H9 (cell line): ENCODE measurements at regions not wholly inside any gene's neighbourhood (a gene's known extent, or its start where the extent isn't known, plus 50 kb on each side); places are given as distances from the start of the nearest gene placed in this dataset.

Experiments used
- DNase-seq: peaks from one replicate; pipeline ENCODE4 v3.0.0-alpha.2; 2017
- H2AFZ ChIP-seq: one replicate; pipeline ENCODE4 v1.6.1; 2013; ENCODE audit warnings: mild to moderate bottlenecking, low read length, control low read depth, moderate library complexity
- H2AK5ac ChIP-seq: 2 replicates; pipeline ENCODE4 v1.6.1; 2013; ENCODE audit warnings: low read length, control low read depth, mixed read lengths; ENCODE audit not compliant: insufficient read length
- H2BK120ac ChIP-seq: one replicate; pipeline ENCODE4 v1.6.1; 2013; ENCODE audit warnings: low read depth, mild to moderate bottlenecking, low read length, control low read depth, inconsistent platforms; ENCODE audit not compliant: poor library complexity, severe bottlenecking
- H2BK12ac ChIP-seq: 2 replicates; pipeline ENCODE4 v1.6.1; 2013; ENCODE audit warnings: low read length, control low read depth, mixed read lengths, low read depth; ENCODE audit not compliant: insufficient read length
- H2BK15ac ChIP-seq: 2 replicates; pipeline ENCODE4 v1.6.1; 2013; ENCODE audit warnings: low read depth, low read length, control low read depth
- H2BK20ac ChIP-seq: one replicate; pipeline ENCODE4 v1.6.1; 2013; ENCODE audit warnings: low read depth, mild to moderate bottlenecking, low read length, control low read depth, inconsistent platforms; ENCODE audit not compliant: poor library complexity, severe bottlenecking
- H2BK5ac ChIP-seq: 2 replicates; pipeline ENCODE4 v1.6.1; 2013; ENCODE audit warnings: low read length, control low read depth, mixed read lengths; ENCODE audit not compliant: insufficient read length
- H3K14ac ChIP-seq: 2 replicates; pipeline ENCODE4 v1.6.1; 2013; ENCODE audit warnings: low read length, control low read depth; ENCODE audit not compliant: insufficient read depth
- H3K18ac ChIP-seq: 2 replicates; pipeline ENCODE4 v1.6.1; 2013; ENCODE audit warnings: low read depth, mild to moderate bottlenecking, mixed read lengths, low read length, control low read depth; ENCODE audit not compliant: insufficient read length
- H3K23ac ChIP-seq: 2 replicates; pipeline ENCODE4 v1.6.1; 2013; ENCODE audit warnings: low read length, control low read depth, mixed read lengths, low read depth; ENCODE audit not compliant: insufficient read length
- H3K23me2 ChIP-seq: 2 replicates; pipeline ENCODE4 v1.6.1; 2013; ENCODE audit warnings: low read depth, mild to moderate bottlenecking, mixed read lengths, low read length, control low read depth; ENCODE audit not compliant: insufficient read length, poor library complexity, severe bottlenecking
- H3K27ac ChIP-seq: 2 replicates; pipeline ENCODE4 v1.5.1; 2013; ENCODE audit warnings: low read length, control low read depth, mixed read lengths, low read depth; ENCODE audit not compliant: insufficient read length
- H3K27me3 ChIP-seq: 2 replicates; pipeline ENCODE4 v1.6.1; 2013; ENCODE audit warnings: low read length, control low read depth, inconsistent platforms; ENCODE audit not compliant: insufficient read depth
- H3K4ac ChIP-seq: 2 replicates; pipeline ENCODE4 v1.6.1; 2013; ENCODE audit warnings: low read depth, mild to moderate bottlenecking, control low read depth, inconsistent platforms, low read length, moderate library complexity
- H3K4me1 ChIP-seq: 2 replicates; pipeline ENCODE4 v1.6.1; 2013; ENCODE audit warnings: low read length, control low read depth, inconsistent platforms; ENCODE audit not compliant: insufficient read depth
- H3K4me2 ChIP-seq: 2 replicates; pipeline ENCODE4 v1.6.1; 2013; ENCODE audit warnings: low read length, control low read depth, mixed read lengths; ENCODE audit not compliant: insufficient read length, insufficient read depth
- H3K56ac ChIP-seq: 2 replicates; pipeline ENCODE4 v1.6.1; 2013; ENCODE audit warnings: low read depth, mild to moderate bottlenecking, mixed read lengths, low read length, control low read depth; ENCODE audit not compliant: insufficient read length
- H3K79me1 ChIP-seq: 2 replicates; pipeline ENCODE4 v1.6.1; 2013; ENCODE audit warnings: low read depth, mild to moderate bottlenecking, moderate library complexity, low read length, control low read depth, inconsistent platforms; ENCODE audit not compliant: insufficient read depth, poor library complexity, severe bottlenecking
- H3K79me2 ChIP-seq: 2 replicates; pipeline ENCODE4 v1.6.1; 2013; ENCODE audit warnings: low read length, control low read depth, inconsistent platforms; ENCODE audit not compliant: insufficient read depth
- H3K9ac ChIP-seq: 2 replicates; pipeline ENCODE4 v1.6.1; 2013; ENCODE audit warnings: low read length, control low read depth, mixed read lengths; ENCODE audit not compliant: insufficient read length; ENCODE audit errors: extremely low read depth
- H3K9me3 ChIP-seq: one replicate; pipeline ENCODE4 v1.6.1; 2013; ENCODE audit warnings: low read depth, low read length, inconsistent platforms; ENCODE audit not compliant: control insufficient read depth
- H3T11ph ChIP-seq: one replicate; pipeline ENCODE4 v1.6.1; 2013; ENCODE audit warnings: mild to moderate bottlenecking, low read length, control low read depth, inconsistent platforms
- H4K20me1 ChIP-seq: one replicate; pipeline ENCODE4 v1.6.1; 2013; ENCODE audit not compliant: control insufficient read depth, insufficient read length, insufficient read depth
- H4K5ac ChIP-seq: 2 replicates; pipeline ENCODE4 v1.6.1; 2013; ENCODE audit warnings: low read depth, mild to moderate bottlenecking, mixed read lengths, low read length, control low read depth; ENCODE audit not compliant: insufficient read length
- H4K8ac ChIP-seq: replicated peaks from 2 replicates; pipeline ENCODE4 v1.6.1; 2013; ENCODE audit warnings: low read length, control low read depth, mixed read lengths, low read depth; ENCODE audit not compliant: insufficient read length
- H4K91ac ChIP-seq: 2 replicates; pipeline ENCODE4 v1.6.1; 2013; ENCODE audit warnings: low read depth, mild to moderate bottlenecking, moderate library complexity, mixed read lengths, low read length, control low read depth; ENCODE audit not compliant: insufficient read length
- H3K27ac Mint-ChIP-seq, 3 experiments: 2 replicates in 2 of 3; 3 replicates in 1 of 3; pipeline ENCODE4 v1.8.0; 2020 to 2021; ENCODE audit warnings: mixed read lengths in 3 of 3, mild to moderate bottlenecking in 1 of 3, moderate library complexity in 1 of 3
- H3K27me3 Mint-ChIP-seq: 2 replicates; pipeline ENCODE4 v1.8.0; 2021; ENCODE audit warnings: low read depth, mild to moderate bottlenecking, moderate library complexity, mixed read lengths
- H3K36me3 Mint-ChIP-seq, 3 experiments: 2 replicates in 2 of 3; 3 replicates in 1 of 3; pipeline ENCODE4 v1.8.0; 2020 to 2021; ENCODE audit warnings: low read depth in 3 of 3, mixed read lengths in 3 of 3; ENCODE audit not compliant: insufficient read depth in 1 of 3
- H3K4me1 Mint-ChIP-seq, 2 experiments: 2 replicates each; pipeline ENCODE4 v1.8.0; 2020; ENCODE audit warnings: mixed read lengths in 2 of 2
- H3K4me3 Mint-ChIP-seq, 2 experiments: 2 replicates in 1 of 2; 3 replicates in 1 of 2; pipeline ENCODE4 v1.8.0; 2020 to 2021; ENCODE audit warnings: mild to moderate bottlenecking in 2 of 2, mixed read lengths in 2 of 2, moderate library complexity in 1 of 2
- H3K9me3 Mint-ChIP-seq, 2 experiments: 2 replicates in 1 of 2; 3 replicates in 1 of 2; pipeline ENCODE4 v1.8.0; 2020; ENCODE audit warnings: mild to moderate bottlenecking in 2 of 2, mixed read lengths in 2 of 2, moderate library complexity in 1 of 2
- CTCF ChIP-seq: fragments of 200-600 bp; sonication (generic); conservative IDR thresholded peaks from 3 replicates; pipeline ENCODE4 v1.8.0; 2021; ENCODE audit warnings: antibody characterized with exemption, mild to moderate bottlenecking

GRCh38 chr3:26368312-26368711 lies 254.3 kb upstream of the LRRC3B start:
- Mint-ChIP-seq H3K4me3 (no peak overlapping the region), H3K27me3 (no peaks in the 10 kb centered on the region)

More at GRCh38 chr3:26368312-26368711, 254.3 kb upstream of the LRRC3B start:
- Histone ChIP-seq H3K4me1 (no peaks in the 10 kb centered on the region; the same call in 1 of the 2 replicates), H4K8ac (no peak overlapping the region), H3K27ac (no peak overlapping the region), H3K27me3 (no peaks in the 10 kb centered on the region), H2AFZ (no peak overlapping the region), H3K79me2 (no peaks in the 10 kb centered on the region), H2BK5ac (no peak overlapping the region), H3K79me1 (no peaks in the 10 kb centered on the region), H2BK15ac (no peak overlapping the region), H3K56ac (no peak overlapping the region), H4K91ac (no peak overlapping the region), H3K9ac (no peak overlapping the region), H2BK12ac (no peak overlapping the region), H3K18ac (no peak overlapping the region), H3K9me3 (no peaks in the 10 kb centered on the region), H2BK20ac (no peak overlapping the region), H4K20me1 (no peaks in the 10 kb centered on the region), H4K5ac (no peak overlapping the region), H3K14ac (no peak overlapping the region), H3T11ph (no peak overlapping the region), H2AK5ac (no peak overlapping the region), H3K4me2 (peak overlapping the region; percentile 33), H3K23me2 (no peaks in the 10 kb centered on the region), H3K4ac (no peak overlapping the region), H3K23ac (no peak overlapping the region), H2BK120ac (no peak overlapping the region)
- no peaks in the 10 kb centered on the region; a peak in 1 of 7 replicates for H3K36me3 Mint-ChIP-seq
- H3K4me1 Mint-ChIP-seq = peaks cover 10 to 11% of the 10 kb centered on the region in 2 experiments
- H3K9me3 Mint-ChIP-seq = peaks cover 0 to 5% of the 10 kb centered on the region in 2 experiments; a peak in 1 of 5 replicates
- H3K27ac Mint-ChIP-seq = 0 out of 7 replicates have a peak overlapping the region, but pooled peaks of 1 of the 3 experiments have one; percentile 17
- TF ChIP-seq CTCF = no peak
- DNase-seq = no peak
